Endothelial cell of umbilical vein (primary cell): ENCODE measurements at regions not wholly inside any gene's neighbourhood (a gene's known extent, or its start where the extent isn't known, plus 50 kb on each side); places are given as distances from the start of the nearest gene placed in this dataset.

Experiments used
- EZH2 ChIP-seq: IDR thresholded peaks from 2 replicates; pipeline ENCODE4 v1.6.1; 2012; ENCODE audit warnings: borderline replicate concordance, low read depth, mild to moderate bottlenecking, moderate library complexity, low read length, inconsistent platforms; ENCODE audit not compliant: severe bottlenecking
- MAX ChIP-seq: IDR thresholded peaks from 2 replicates; pipeline ENCODE4 v1.6.1; 2011; ENCODE audit not compliant: insufficient read depth, insufficient read length
- POLR2A ChIP-seq: IDR thresholded peaks from 2 replicates; pipeline ENCODE4 v1.6.1; 2012; ENCODE audit warnings: low read depth, mild to moderate bottlenecking, control low read depth, low read length
- TF ChIP-seq, protein P1 (sequence below), 2 donors: IDR thresholded peaks; 1 replicate in 1 of 2; 2 replicates in 1 of 2; pipeline ENCODE4 v1.5.1; 2011; ENCODE audit warnings: low read length in 2 of 2, mild to moderate bottlenecking in 2 of 2, moderate library complexity in 2 of 2, control low read depth in 1 of 2, inconsistent platforms in 1 of 2, low read depth in 1 of 2; ENCODE audit not compliant: insufficient read depth in 1 of 2; ENCODE audit errors: extremely low read depth in 1 of 2

- TF ChIP-seq, protein P1, sequence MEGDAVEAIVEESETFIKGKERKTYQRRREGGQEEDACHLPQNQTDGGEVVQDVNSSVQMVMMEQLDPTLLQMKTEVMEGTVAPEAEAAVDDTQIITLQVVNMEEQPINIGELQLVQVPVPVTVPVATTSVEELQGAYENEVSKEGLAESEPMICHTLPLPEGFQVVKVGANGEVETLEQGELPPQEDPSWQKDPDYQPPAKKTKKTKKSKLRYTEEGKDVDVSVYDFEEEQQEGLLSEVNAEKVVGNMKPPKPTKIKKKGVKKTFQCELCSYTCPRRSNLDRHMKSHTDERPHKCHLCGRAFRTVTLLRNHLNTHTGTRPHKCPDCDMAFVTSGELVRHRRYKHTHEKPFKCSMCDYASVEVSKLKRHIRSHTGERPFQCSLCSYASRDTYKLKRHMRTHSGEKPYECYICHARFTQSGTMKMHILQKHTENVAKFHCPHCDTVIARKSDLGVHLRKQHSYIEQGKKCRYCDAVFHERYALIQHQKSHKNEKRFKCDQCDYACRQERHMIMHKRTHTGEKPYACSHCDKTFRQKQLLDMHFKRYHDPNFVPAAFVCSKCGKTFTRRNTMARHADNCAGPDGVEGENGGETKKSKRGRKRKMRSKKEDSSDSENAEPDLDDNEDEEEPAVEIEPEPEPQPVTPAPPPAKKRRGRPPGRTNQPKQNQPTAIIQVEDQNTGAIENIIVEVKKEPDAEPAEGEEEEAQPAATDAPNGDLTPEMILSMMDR (IDR thresholded peaks at IDR 0.05; ENCODE audit: extremely low read depth in 1 of 2, insufficient read depth in 1 of 2, low read depth in 1 of 2, low read length in 2 of 2), result no peak
- TF ChIP-seq MAX (no peak), EZH2 (no peak), POLR2A (no peak)
These were observed 299.8 kb upstream of the NR5A2 start for GRCh38 chr1:199727682-199728081.
